ENCODE measurements at regions not wholly inside any gene's neighbourhood (a gene's known extent, or its start where the extent isn't known, plus 50 kb on each side); places are given as distances from the start of the nearest gene placed in this dataset.

- no peak for ATAC-seq
- no peak for TF ChIP-seq ZNF70 (CRISPR knock-in tag; IDR thresholded peaks at IDR 0.05)
- TF ChIP-seq, protein P1, sequence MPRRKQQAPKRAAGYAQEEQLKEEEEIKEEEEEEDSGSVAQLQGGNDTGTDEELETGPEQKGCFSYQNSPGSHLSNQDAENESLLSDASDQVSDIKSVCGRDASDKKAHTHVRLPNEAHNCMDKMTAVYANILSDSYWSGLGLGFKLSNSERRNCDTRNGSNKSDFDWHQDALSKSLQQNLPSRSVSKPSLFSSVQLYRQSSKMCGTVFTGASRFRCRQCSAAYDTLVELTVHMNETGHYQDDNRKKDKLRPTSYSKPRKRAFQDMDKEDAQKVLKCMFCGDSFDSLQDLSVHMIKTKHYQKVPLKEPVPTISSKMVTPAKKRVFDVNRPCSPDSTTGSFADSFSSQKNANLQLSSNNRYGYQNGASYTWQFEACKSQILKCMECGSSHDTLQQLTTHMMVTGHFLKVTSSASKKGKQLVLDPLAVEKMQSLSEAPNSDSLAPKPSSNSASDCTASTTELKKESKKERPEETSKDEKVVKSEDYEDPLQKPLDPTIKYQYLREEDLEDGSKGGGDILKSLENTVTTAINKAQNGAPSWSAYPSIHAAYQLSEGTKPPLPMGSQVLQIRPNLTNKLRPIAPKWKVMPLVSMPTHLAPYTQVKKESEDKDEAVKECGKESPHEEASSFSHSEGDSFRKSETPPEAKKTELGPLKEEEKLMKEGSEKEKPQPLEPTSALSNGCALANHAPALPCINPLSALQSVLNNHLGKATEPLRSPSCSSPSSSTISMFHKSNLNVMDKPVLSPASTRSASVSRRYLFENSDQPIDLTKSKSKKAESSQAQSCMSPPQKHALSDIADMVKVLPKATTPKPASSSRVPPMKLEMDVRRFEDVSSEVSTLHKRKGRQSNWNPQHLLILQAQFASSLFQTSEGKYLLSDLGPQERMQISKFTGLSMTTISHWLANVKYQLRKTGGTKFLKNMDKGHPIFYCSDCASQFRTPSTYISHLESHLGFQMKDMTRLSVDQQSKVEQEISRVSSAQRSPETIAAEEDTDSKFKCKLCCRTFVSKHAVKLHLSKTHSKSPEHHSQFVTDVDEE (CRISPR knock-in tag; IDR thresholded peaks at IDR 0.05): no peak
- TF ChIP-seq ESRRG (CRISPR knock-in tag; IDR thresholded peaks at IDR 0.05): no peak
- no peak for TF ChIP-seq OSR1 (CRISPR knock-in tag; IDR thresholded peaks at IDR 0.05)
- TF ChIP-seq RARB (CRISPR knock-in tag; IDR thresholded peaks at IDR 0.05): no peak
- no peak for TF ChIP-seq ISL1 (CRISPR knock-in tag; IDR thresholded peaks at IDR 0.05)
- TF ChIP-seq, protein P2, sequence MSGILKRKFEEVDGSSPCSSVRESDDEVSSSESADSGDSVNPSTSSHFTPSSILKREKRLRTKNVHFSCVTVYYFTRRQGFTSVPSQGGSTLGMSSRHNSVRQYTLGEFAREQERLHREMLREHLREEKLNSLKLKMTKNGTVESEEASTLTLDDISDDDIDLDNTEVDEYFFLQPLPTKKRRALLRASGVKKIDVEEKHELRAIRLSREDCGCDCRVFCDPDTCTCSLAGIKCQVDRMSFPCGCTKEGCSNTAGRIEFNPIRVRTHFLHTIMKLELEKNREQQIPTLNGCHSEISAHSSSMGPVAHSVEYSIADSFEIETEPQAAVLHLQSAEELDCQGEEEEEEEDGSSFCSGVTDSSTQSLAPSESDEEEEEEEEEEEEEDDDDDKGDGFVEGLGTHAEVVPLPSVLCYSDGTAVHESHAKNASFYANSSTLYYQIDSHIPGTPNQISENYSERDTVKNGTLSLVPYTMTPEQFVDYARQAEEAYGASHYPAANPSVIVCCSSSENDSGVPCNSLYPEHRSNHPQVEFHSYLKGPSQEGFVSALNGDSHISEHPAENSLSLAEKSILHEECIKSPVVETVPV (CRISPR knock-in tag; IDR thresholded peaks at IDR 0.05): no peak
- no peak for TF ChIP-seq ZNF565 (CRISPR knock-in tag; conservative IDR thresholded peaks at IDR 0.05; ENCODE audit: low read depth)
- TF ChIP-seq PPARA (CRISPR knock-in tag; IDR thresholded peaks at IDR 0.05; ENCODE audit: borderline replicate concordance): no peak
- TF ChIP-seq CSDC2 (CRISPR knock-in tag; IDR thresholded peaks at IDR 0.05): no peak
- TF ChIP-seq ZFP30 (CRISPR knock-in tag; IDR thresholded peaks at IDR 0.05): no peak
- no peak for TF ChIP-seq ARNTL (CRISPR knock-in tag; IDR thresholded peaks at IDR 0.05; ENCODE audit: borderline replicate concordance, low read depth)
- TF ChIP-seq ZNF8 (CRISPR knock-in tag; IDR thresholded peaks at IDR 0.05): no peak
- TF ChIP-seq TOX (CRISPR knock-in tag; IDR thresholded peaks at IDR 0.05; ENCODE audit: borderline replicate concordance): no peak
- no peak for TF ChIP-seq ZFP3 (CRISPR knock-in tag; IDR thresholded peaks at IDR 0.05)
These were observed 132.5 kb downstream of the DHX15 start for GRCh38 chr4:24451870-24452269.

DNA sequence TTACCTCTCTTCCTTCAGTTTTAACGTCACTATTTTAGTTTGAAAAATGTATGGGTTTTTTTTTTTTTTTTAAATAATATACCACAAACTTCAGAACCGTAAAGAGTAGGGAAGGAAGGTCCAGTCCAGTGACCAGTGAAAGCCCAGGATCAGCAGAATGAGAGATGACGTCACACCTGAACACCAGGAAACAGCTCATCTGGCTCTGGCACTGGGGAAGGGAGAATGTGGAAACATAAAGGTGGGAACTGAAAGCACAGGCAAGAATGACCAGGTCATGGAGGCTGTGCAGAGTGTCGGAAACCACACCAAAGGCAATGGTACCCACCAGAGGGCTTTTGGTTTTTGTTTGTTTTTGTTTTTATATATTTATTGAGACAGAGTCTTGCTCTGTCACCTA, 141.2 kb downstream of the DHX15 start:
- TF ChIP-seq ARNTL (CRISPR knock-in tag; IDR thresholded peaks at IDR 0.05; ENCODE audit: borderline replicate concordance, low read depth) (no peak), POU6F1 (CRISPR knock-in tag; IDR thresholded peaks at IDR 0.05; ENCODE audit: borderline replicate concordance, low read depth) (no peak), TCF4 (CRISPR knock-in tag; IDR thresholded peaks at IDR 0.05; ENCODE audit: borderline replicate concordance) (no peak), RARB (CRISPR knock-in tag; IDR thresholded peaks at IDR 0.05) (no peak), ZNF565 (CRISPR knock-in tag; conservative IDR thresholded peaks at IDR 0.05; ENCODE audit: low read depth) (no peak), PPARA (CRISPR knock-in tag; IDR thresholded peaks at IDR 0.05; ENCODE audit: borderline replicate concordance) (no peak), ZC3H10 (CRISPR knock-in tag; IDR thresholded peaks at IDR 0.05) (no peak), GLIS3 (CRISPR knock-in tag; IDR thresholded peaks at IDR 0.05) (no peak), ZFP3 (CRISPR knock-in tag; IDR thresholded peaks at IDR 0.05) (no peak), ZNF8 (CRISPR knock-in tag; IDR thresholded peaks at IDR 0.05) (no peak), ZFP30 (CRISPR knock-in tag; IDR thresholded peaks at IDR 0.05) (no peak), TOX (CRISPR knock-in tag; IDR thresholded peaks at IDR 0.05; ENCODE audit: borderline replicate concordance) (no peak)
- TF ChIP-seq, protein P1 (CRISPR knock-in tag; IDR thresholded peaks at IDR 0.05): no peak
- TF ChIP-seq, protein P3, sequence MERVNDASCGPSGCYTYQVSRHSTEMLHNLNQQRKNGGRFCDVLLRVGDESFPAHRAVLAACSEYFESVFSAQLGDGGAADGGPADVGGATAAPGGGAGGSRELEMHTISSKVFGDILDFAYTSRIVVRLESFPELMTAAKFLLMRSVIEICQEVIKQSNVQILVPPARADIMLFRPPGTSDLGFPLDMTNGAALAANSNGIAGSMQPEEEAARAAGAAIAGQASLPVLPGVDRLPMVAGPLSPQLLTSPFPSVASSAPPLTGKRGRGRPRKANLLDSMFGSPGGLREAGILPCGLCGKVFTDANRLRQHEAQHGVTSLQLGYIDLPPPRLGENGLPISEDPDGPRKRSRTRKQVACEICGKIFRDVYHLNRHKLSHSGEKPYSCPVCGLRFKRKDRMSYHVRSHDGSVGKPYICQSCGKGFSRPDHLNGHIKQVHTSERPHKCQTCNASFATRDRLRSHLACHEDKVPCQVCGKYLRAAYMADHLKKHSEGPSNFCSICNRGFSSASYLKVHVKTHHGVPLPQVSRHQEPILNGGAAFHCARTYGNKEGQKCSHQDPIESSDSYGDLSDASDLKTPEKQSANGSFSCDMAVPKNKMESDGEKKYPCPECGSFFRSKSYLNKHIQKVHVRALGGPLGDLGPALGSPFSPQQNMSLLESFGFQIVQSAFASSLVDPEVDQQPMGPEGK (CRISPR knock-in tag; IDR thresholded peaks at IDR 0.05; ENCODE audit: borderline replicate concordance): no peak
- TF ChIP-seq, protein P4, sequence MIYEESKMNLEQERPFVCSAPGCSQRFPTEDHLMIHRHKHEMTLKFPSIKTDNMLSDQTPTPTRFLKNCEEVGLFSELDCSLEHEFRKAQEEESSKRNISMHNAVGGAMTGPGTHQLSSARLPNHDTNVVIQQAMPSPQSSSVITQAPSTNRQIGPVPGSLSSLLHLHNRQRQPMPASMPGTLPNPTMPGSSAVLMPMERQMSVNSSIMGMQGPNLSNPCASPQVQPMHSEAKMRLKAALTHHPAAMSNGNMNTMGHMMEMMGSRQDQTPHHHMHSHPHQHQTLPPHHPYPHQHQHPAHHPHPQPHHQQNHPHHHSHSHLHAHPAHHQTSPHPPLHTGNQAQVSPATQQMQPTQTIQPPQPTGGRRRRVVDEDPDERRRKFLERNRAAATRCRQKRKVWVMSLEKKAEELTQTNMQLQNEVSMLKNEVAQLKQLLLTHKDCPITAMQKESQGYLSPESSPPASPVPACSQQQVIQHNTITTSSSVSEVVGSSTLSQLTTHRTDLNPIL (CRISPR knock-in tag; IDR thresholded peaks at IDR 0.05; ENCODE audit: low read depth): no peak
- TF ChIP-seq, protein P2 (CRISPR knock-in tag; IDR thresholded peaks at IDR 0.05): no peak
- no peak for ATAC-seq
